ENCODE measurements at regions not wholly inside any gene's neighbourhood (a gene's known extent, or its start where the extent isn't known, plus 50 kb on each side); places are given as distances from the start of the nearest gene placed in this dataset.

- TF ChIP-seq CHD7 (IDR thresholded peaks at IDR 0.05; ENCODE audit: insufficient replicate concordance, low read length) (no peak), SP2 (IDR thresholded peaks at IDR 0.05; ENCODE audit: low read length) (no peak), POLR2A (IDR thresholded peaks at IDR 0.05; ENCODE audit: control extremely low read depth in 1 of 2, low read depth in 2 of 2, low read length in 2 of 2) (no peak), TEAD4 (IDR thresholded peaks at IDR 0.05; ENCODE audit: low read depth, low read length) (no peak), HDAC2 (IDR thresholded peaks at IDR 0.05; ENCODE audit: borderline replicate concordance in 1 of 2, low read depth in 2 of 2, low read length in 2 of 2) (no peak), SIX5 (IDR thresholded peaks at IDR 0.05; ENCODE audit: low read depth, low read length) (no peak)
These were observed 206.9 kb downstream of the NSUN3 start (continued) for GRCh38 chr3:94269763-94270162.

All from H1 (cell line).